T-helper 1 cell treated with Interleukin-12 subunit alpha and Interleukin-12 subunit beta and Interleukin-4 antibody, amounts not matched to agents 30 μg/mL and 1 μg/mL, for 36 hours (primary cell): ENCODE measurements at regions not wholly inside any gene's neighbourhood (a gene's known extent, or its start where the extent isn't known, plus 50 kb on each side); places are given as distances from the start of the nearest gene placed in this dataset.

Source experiments
- H3K27ac Mint-ChIP-seq: one replicate; pipeline ENCODE4 v1.8.0; 2021; ENCODE audit warnings: mild to moderate bottlenecking, mixed read lengths
- H3K27me3 Mint-ChIP-seq: one replicate; pipeline ENCODE4 v1.8.0; 2021; ENCODE audit warnings: low read depth, mixed read lengths
- H3K36me3 Mint-ChIP-seq: one replicate; pipeline ENCODE4 v1.8.0; 2021; ENCODE audit warnings: low read depth, mixed read lengths
- H3K4me1 Mint-ChIP-seq: one replicate; pipeline ENCODE4 v1.8.0; 2021; ENCODE audit warnings: low read depth, mixed read lengths
- H3K4me3 Mint-ChIP-seq: one replicate; pipeline ENCODE4 v1.8.0; 2021; ENCODE audit warnings: mild to moderate bottlenecking, moderate library complexity, mixed read lengths
- H3K9me3 Mint-ChIP-seq: one replicate; pipeline ENCODE4 v1.8.0; 2021; ENCODE audit warnings: mixed read lengths

DNA sequence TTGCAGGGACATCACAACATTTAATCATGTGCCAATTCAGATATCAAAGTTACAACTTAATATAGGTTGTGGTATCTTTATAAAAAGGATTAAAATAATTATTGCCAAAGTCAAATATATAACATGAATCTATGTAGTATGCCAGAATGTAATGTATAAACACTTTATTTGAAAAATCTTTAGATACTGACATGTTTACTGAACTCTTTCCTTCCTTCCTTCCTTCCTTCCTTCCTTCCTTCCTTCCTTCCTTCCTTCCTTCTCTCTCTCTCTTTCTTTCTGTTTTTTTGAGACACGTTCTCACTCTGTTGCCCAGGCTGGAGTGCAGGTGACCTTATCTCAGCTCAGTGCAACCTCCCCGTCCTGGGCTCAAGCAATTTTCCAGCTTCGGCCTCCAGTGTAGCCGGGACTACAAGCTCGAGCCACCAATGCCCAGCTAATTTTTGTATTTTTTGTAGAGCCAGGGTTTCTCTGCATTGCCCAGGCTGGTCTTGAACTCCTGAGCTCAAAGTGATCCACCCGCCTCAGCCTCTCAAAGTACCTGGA is 496.8 kb upstream of the CITED2 start:
- no peak overlapping the region for H3K27ac Mint-ChIP-seq
- H3K4me3 Mint-ChIP-seq = no peak overlapping the region
- H3K27me3 Mint-ChIP-seq = no peaks in the 10 kb centered on the region
- H3K36me3 Mint-ChIP-seq = no peaks in the 10 kb centered on the region
- H3K4me1 Mint-ChIP-seq = no peaks in the 10 kb centered on the region
- H3K9me3 Mint-ChIP-seq = no peaks in the 10 kb centered on the region

DNA sequence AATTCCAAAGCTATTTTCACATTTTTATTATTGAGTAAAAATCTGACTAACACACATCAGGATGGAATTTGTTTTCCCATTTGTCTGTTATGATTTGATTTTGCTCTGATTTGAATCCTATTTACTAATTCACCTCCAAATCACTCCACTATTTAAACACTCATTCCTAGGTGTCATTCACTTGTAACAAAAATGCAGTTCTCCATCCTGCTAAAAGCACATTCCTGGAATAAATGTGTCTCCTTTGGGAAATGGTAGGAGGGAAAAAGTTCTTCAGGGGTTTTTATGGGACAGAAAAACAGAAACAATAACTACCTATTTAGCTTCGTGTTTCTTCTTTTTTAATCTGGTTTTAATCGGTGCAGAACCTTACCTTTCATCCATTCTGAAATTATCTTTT is 494.1 kb upstream of the CITED2 start:
- Mint-ChIP-seq H3K9me3 (no peaks in the 10 kb centered on the region), H3K4me1 (no peaks in the 10 kb centered on the region), H3K27me3 (no peaks in the 10 kb centered on the region), H3K36me3 (no peaks in the 10 kb centered on the region), H3K4me3 (no peak overlapping the region), H3K27ac (no peak overlapping the region)

DNA sequence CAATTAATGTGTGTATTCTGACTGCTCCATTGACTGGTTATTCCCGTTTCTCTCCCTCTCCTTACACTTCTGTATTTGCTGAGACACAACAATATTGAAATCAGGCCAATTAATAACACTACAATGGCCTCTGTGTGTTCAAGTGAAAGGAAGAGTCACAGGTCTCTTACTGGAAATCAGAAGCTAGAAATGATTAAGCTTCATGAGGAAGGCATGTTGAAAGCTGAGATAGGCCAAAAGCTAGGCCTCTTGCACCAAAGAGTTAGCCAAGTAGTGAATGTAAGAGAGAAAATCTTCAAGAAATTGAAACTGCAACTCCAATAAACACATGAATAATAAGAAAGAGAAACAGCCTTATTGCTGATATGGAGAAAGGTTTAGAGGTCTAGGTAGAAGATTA is 489.5 kb upstream of the CITED2 start:
- Mint-ChIP-seq H3K36me3 (no peaks in the 10 kb centered on the region), H3K4me3 (no peak overlapping the region), H3K4me1 (no peaks in the 10 kb centered on the region), H3K9me3 (peaks cover 4% of the 10 kb centered on the region), H3K27ac (no peak overlapping the region), H3K27me3 (no peaks in the 10 kb centered on the region)

DNA sequence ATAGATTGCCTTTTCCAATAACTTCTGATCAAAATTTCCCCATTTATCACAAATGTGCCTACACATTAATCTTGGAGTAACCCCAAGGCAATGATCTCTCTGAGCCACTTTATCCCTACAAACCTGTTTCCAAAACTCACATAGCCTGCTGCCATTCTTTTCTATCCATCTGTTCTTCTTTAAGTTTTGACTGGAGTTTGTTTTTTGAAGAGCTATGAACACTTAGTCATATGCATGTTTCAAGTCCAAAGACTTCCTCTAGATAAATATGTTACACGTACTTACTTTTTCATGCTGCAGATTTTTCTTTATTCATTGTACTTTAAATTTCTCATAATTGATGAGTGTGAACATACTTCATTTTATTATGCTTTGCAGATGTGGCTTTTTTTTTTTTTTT is 488.9 kb upstream of the CITED2 start:
- no peaks in the 10 kb centered on the region for H3K36me3 Mint-ChIP-seq
- peaks cover 4% of the 10 kb centered on the region for H3K9me3 Mint-ChIP-seq
- H3K4me3 Mint-ChIP-seq = no peak overlapping the region
- no peaks in the 10 kb centered on the region for H3K27me3 Mint-ChIP-seq
- H3K4me1 Mint-ChIP-seq = no peaks in the 10 kb centered on the region
- H3K27ac Mint-ChIP-seq = no peak overlapping the region

DNA sequence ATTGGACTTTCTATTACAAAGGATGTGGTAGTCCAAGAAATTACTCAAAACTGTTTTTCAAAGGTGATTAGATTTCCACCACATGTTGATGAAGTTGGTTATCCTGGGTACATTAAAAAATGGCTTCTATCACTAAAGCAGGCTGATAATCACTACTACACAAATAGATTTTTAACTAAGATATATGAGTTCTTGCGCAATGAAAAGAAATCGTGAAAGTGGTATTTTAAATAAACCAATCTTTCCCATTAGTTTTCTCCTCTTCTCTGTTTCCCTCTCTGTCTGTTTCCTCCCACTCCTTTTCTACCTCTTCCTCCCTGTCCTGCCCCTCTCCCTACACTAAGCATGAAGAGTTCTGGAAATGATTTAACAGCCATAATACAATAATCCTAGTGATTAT is 487.9 kb upstream of the CITED2 start:
- H3K4me3 Mint-ChIP-seq = no peak overlapping the region
- peaks cover 4% of the 10 kb centered on the region for H3K9me3 Mint-ChIP-seq
- H3K27me3 Mint-ChIP-seq = no peaks in the 10 kb centered on the region
- H3K4me1 Mint-ChIP-seq = no peaks in the 10 kb centered on the region
- no peaks in the 10 kb centered on the region for H3K36me3 Mint-ChIP-seq
- no peak overlapping the region for H3K27ac Mint-ChIP-seq

DNA sequence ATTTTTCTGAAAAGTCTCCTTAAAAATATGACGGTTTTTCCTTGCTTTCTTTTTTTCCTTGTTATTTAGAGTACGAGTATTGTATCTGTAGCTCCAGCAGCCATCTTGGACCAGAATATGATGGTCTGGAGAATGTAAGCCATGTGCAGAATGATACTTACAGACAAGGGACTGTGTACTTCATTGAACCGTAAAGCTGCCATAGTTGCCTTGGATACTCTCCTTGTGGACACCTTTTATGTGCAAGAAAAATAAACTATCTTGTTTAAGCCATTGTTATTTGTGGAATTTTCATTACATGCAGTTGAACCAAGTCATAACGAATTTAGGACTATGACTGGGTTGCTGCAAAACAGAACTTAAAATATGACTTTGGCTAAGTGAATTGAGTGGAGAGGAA is 485.8 kb upstream of the CITED2 start:
- H3K27me3 Mint-ChIP-seq = no peaks in the 10 kb centered on the region
- H3K4me1 Mint-ChIP-seq = no peaks in the 10 kb centered on the region
- no peaks in the 10 kb centered on the region for H3K36me3 Mint-ChIP-seq
- no peak overlapping the region for H3K4me3 Mint-ChIP-seq
- no peak overlapping the region for H3K27ac Mint-ChIP-seq
- peaks cover 4% of the 10 kb centered on the region for H3K9me3 Mint-ChIP-seq

DNA sequence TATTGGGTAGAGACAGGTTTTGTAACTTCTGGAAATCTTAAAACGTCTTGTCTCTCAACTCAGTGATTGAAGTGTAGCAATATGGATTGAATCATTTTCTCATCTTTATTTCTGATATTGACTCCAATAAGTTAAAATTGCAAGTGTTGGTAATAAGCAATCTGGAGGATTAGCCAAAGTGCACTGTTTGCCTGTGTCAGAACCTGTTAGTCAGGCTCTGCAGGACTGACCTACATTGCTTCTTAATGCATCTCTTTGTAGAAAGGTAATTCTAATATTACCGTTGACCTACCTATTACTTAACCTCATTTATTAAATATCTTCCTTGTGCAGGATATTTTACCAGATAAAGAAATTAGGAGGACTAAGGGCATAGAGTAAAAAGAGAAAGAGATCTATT is 484.0 kb upstream of the CITED2 start:
- Mint-ChIP-seq H3K27me3 (peaks cover 4% of the 10 kb centered on the region), H3K27ac (no peak overlapping the region), H3K9me3 (peaks cover 4% of the 10 kb centered on the region), H3K36me3 (no peaks in the 10 kb centered on the region), H3K4me1 (no peaks in the 10 kb centered on the region), H3K4me3 (no peak overlapping the region)

DNA sequence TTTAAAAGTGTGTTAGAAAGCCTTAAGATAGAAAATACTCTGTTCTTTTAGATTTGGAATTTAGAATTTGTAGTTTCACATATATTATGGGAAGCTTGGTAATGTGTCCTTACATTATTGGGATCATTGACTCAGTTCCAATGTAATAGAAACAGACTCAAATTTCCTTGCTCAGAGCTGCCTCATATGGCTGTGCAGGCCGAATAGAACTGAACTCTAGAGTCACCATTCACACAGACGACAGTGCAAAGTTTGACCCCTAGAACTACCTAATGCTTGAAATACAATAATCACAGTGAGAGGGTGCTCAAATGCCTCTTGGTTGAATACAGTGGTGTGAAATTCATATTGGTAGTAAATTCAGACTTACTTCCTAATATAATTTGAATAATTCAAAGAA is 482.7 kb upstream of the CITED2 start:
- no peaks in the 10 kb centered on the region for H3K36me3 Mint-ChIP-seq
- no peak overlapping the region for H3K4me3 Mint-ChIP-seq
- H3K27me3 Mint-ChIP-seq = peaks cover 4% of the 10 kb centered on the region
- H3K27ac Mint-ChIP-seq = no peak overlapping the region
- H3K4me1 Mint-ChIP-seq = no peaks in the 10 kb centered on the region
- peaks cover 4% of the 10 kb centered on the region for H3K9me3 Mint-ChIP-seq

DNA sequence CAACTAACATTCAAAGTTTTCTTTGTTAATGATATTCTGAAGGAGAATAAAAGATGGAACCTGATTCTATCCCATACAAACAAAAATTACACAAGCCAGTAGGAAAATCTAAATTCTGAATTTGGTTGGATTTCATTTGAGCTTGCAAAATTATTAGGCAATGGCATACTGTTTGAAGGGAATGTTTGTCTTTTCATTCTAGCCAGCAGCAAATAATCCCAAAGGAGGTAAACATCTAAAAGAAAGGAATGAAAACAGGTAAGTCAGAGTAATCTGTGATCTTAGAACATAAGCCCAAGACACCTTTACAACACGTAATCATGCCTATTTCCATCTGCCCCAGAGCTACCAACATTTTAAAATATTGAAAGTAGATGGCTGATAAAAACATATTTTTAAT is 482.1 kb upstream of the CITED2 start:
- Mint-ChIP-seq H3K36me3 (no peaks in the 10 kb centered on the region), H3K27me3 (peaks cover 4% of the 10 kb centered on the region), H3K9me3 (peaks cover 4% of the 10 kb centered on the region), H3K27ac (no peak overlapping the region), H3K4me1 (no peaks in the 10 kb centered on the region), H3K4me3 (no peak overlapping the region)

DNA sequence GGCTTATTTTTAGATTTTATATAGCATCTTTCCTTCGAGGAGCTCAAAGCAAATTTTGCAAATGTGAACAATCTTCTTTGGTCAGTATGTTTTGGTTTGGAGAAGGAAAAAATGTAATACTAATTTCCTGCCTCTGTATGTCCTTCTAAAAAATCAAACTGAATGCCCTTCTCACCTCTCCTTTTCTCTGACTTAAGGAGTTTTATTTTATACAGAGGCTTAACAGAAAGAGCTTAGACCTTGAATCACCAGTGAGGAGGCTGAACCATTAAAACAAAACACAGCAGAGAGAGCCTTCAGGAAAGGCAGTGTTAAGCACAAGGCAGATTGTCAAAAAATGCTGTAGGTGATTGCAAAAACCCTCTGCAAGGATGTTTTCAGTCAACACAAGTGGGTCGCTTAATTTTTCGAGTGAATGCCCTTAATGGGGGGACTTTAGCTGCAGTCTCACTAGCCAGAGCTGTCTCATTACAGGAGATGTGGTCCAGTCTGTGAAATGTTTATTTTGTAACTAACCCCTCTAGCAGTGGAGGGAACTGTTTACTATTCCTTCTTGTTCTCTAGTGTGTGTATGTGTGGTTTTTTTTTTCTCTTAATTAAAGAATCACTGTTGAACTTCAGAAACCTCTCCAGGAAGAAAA is 481.3 kb upstream of the CITED2 start:
- peaks cover 4% of the 10 kb centered on the region for H3K9me3 Mint-ChIP-seq

DNA sequence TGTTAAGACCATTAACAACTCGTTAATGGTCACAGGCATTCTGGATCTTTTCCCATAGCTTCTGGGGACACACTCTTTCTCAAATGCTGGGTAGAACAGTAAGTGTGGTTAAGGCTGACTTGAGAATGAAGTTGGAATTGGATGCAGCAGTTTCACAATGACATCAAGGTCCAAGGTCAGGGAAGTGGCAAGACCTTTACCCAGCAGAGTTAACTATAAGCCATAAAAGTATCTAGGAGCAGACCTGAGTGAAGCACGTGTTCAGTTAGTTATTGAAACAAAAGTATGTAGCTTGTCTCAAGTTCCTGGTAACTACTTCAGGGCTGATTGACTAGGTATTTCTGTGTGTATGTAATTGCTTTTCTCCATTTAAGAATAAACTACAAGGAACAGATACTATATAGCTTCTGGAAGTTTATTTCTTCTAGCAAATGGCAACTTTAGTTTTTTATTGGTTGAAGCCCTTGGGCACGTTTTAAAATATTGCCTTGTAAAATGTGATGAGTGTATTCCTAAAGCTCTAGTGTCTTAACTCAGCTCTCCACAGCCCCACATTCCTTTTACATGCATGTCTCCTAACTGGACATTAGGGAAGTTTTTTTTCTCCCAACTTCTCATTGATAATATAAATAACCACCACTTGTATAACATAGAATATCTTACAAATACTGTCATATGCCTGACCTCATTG is 479.0 kb upstream of the CITED2 start:
- Mint-ChIP-seq H3K4me3 (no peak overlapping the region), H3K9me3 (no peaks in the 10 kb centered on the region), H3K27me3 (peaks cover 4% of the 10 kb centered on the region), H3K4me1 (no peaks in the 10 kb centered on the region), H3K36me3 (no peaks in the 10 kb centered on the region), H3K27ac (no peak overlapping the region)

More for the DNA sequence above, 481.3 kb upstream of the CITED2 start:
- no peaks in the 10 kb centered on the region for H3K4me1 Mint-ChIP-seq
- no peaks in the 10 kb centered on the region for H3K36me3 Mint-ChIP-seq
- H3K4me3 Mint-ChIP-seq = no peak overlapping the region
- peaks cover 4% of the 10 kb centered on the region for H3K27me3 Mint-ChIP-seq
- no peak overlapping the region for H3K27ac Mint-ChIP-seq

DNA sequence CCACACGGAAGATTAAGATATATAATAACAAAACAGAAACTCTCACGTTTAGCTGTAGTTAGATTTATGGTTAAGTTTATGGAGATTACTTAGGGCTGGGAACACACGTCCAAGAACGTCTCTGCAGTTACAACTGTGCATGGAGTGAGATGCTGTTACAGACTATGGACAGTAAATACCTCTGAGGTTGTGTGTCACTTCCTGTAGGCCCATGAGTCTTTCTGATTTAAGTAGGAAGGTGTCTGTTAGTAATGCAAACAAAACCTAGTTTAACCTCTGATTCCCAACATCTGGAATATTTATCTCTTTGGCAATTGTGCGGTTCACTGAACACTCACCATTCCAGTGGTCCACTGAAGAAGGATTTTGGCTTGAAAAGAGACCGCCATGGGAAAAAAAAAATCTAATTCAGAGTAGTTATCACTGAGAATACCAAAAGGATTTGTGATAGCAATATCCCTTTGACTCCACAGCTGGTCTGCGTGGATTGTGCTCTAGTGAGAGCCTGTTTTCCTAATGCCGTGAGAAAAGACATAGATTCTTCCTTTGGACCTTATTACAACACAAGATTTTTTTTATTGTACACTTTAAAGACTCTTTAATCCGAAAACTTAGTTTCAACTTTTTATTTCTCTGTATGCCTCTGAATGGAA is 478.2 kb upstream of the CITED2 start:
- H3K27ac Mint-ChIP-seq = no peak overlapping the region
- H3K27me3 Mint-ChIP-seq = peaks cover 4% of the 10 kb centered on the region
- H3K4me3 Mint-ChIP-seq = no peak overlapping the region
- H3K4me1 Mint-ChIP-seq = no peaks in the 10 kb centered on the region
- H3K9me3 Mint-ChIP-seq = no peaks in the 10 kb centered on the region
- H3K36me3 Mint-ChIP-seq = no peaks in the 10 kb centered on the region

DNA sequence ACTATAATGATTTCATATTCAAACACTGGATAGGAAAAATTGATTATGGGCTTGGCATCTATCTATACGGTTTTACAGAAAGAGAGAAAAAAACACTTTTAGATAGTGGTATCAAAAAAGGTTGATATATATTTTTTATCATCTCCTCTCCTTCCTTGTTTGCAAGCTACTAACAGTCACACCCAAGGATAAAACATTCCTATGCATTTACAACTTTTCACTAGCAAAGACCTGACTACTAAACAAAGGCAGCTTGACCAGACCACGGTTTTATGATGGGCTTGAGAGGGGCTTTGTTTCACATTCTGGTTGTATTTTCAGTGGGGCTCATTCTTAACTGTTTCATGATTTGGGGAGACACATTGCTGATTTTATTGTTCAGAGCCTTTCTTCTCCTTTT is 477.6 kb upstream of the CITED2 start:
- Mint-ChIP-seq H3K9me3 (no peaks in the 10 kb centered on the region), H3K36me3 (no peaks in the 10 kb centered on the region), H3K4me1 (no peaks in the 10 kb centered on the region), H3K27me3 (peaks cover 4% of the 10 kb centered on the region), H3K4me3 (no peak overlapping the region), H3K27ac (no peak overlapping the region)

DNA sequence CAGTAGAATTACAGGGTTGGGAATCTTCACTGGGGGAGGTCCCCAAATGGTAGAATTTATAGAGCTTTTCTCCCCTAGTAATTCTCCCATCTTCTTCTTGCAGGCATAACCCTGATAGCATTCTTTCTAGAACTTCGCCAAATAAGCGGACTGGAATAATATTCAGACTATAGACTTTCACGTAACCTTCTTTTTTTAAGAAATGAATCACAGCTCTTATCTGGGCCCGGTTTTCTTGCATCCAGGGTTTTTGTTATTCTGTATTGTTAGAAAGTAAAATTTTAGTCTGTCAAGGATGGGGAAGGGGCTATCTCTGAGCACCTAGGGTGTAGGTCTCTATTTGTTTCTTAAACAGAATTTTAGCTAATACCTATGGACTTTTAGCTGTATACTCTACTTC is 476.8 kb upstream of the CITED2 start:
- Mint-ChIP-seq H3K27me3 (peaks cover 4% of the 10 kb centered on the region), H3K36me3 (no peaks in the 10 kb centered on the region), H3K4me1 (no peaks in the 10 kb centered on the region), H3K9me3 (no peaks in the 10 kb centered on the region), H3K27ac (no peak overlapping the region), H3K4me3 (no peak overlapping the region)

DNA sequence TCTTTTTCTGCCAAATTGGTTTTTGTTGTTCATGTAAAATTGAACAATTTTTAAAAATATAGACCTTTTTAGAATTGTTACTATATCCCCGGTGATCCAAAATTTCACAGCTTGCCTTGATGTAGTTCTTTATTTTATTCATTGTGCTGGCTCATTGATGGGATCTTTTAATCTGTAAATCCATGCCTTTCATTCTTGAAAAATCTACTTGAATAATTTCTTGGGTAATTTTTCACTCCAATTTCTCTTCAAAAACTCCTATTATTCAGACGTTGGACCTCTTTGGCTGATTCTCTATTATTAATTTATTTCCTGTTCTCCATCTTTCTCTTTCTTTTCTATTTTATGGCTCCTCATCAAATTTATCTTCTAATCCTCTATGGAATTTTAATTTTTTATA is 476.1 kb upstream of the CITED2 start:
- no peak overlapping the region for H3K4me3 Mint-ChIP-seq
- no peaks in the 10 kb centered on the region for H3K36me3 Mint-ChIP-seq
- no peaks in the 10 kb centered on the region for H3K9me3 Mint-ChIP-seq
- H3K27me3 Mint-ChIP-seq = peaks cover 4% of the 10 kb centered on the region
- H3K4me1 Mint-ChIP-seq = no peaks in the 10 kb centered on the region
- H3K27ac Mint-ChIP-seq = no peak overlapping the region
